Hematopoietic multipotent progenitor cell treated with erythropoietin and hydrocortisone succinate and interleukin-3 and kit ligand, for 6 days (in vitro differentiated cells): ENCODE measurements at regions not wholly inside any gene's neighbourhood (a gene's known extent, or its start where the extent isn't known, plus 50 kb on each side); places are given as distances from the start of the nearest gene placed in this dataset.
"Not testable (repeated sequence)": the region's sequence is repeated elsewhere in the genome, so short reads cannot be mapped to it uniquely, and the experiment has no call there.

Experiments
- DNase-seq: peaks from one replicate; pipeline ENCODE4 v3.0.0-alpha.2; 2015

- DNase-seq = peak; percentile 18
Measured at GRCh38 chr15:50857763-50858162, 50.7 kb upstream of the AP4E1 start.

GRCh38 chr15:50854601-50855490 lies 53.6 kb upstream of the AP4E1 start:
- DNase-seq = no peak

GRCh38 chr15:50850003-50850402 lies 58.5 kb upstream of the AP4E1 start:
- no peak for DNase-seq

- DNase-seq = no peak
Measured at GRCh38 chr15:50848349-50848748, 60.1 kb upstream of the AP4E1 start.

GRCh38 chr15:50845181-50845580 lies 63.3 kb upstream of the AP4E1 start:
- not testable (repeated sequence) for DNase-seq

GRCh38 chr15:50840520-50840919 lies 68.0 kb upstream of the AP4E1 start:
- DNase-seq = no peak

- no peak for DNase-seq
Measured at GRCh38 chr15:50837256-50837770, 71.2 kb upstream of the AP4E1 start.

- DNase-seq = no peak
Measured at GRCh38 chr15:50830477-50831354, 65.2 kb upstream of the SPPL2A start.

- no peak for DNase-seq
Measured at GRCh38 chr15:50828610-50829206, 63.2 kb upstream of the SPPL2A start.

GRCh38 chr15:50825946-50826345 lies 60.4 kb upstream of the SPPL2A start:
- no peak for DNase-seq

GRCh38 chr15:50824514-50824913 lies 59.0 kb upstream of the SPPL2A start:
- DNase-seq = no peak

GRCh38 chr15:50823281-50823680 lies 57.8 kb upstream of the SPPL2A start:
- DNase-seq = no peak

GRCh38 chr15:50821476-50821875 lies 56.0 kb upstream of the SPPL2A start:
- DNase-seq = no peak

GRCh38 chr15:50820808-50821382 lies 55.4 kb upstream of the SPPL2A start:
- DNase-seq = no peak

- DNase-seq = no peak
Measured at GRCh38 chr15:50819344-50819743, 53.8 kb upstream of the SPPL2A start.

GRCh38 chr15:50815958-50816590 lies 50.6 kb upstream of the SPPL2A start:
- peak; percentile 77 for DNase-seq
